GM12878 (cell line): ENCODE measurements at regions not wholly inside any gene's neighbourhood (a gene's known extent, or its start where the extent isn't known, plus 50 kb on each side); places are given as distances from the start of the nearest gene placed in this dataset.

Experiments used
- ATAC-seq: fragments of 200-7000 bp; cut with Tn5 transposase; 3 replicates; pipeline ENCODE4 v1.9.1; 2020; ENCODE audit warnings: mild to moderate bottlenecking, moderate library complexity
- BruUV-seq: library from RNA; stranded (reverse); fragments of 400-500 nt; replicated peaks from 2 replicates; lab custom pipeline; 2021; lab: Mats Ljungman, UMichigan
- CTCF ChIA-PET: fragments of 300-600 bp; sonication (Branson Sonifier 250); formaldehyde crosslinking; extraction: SDS; loops from one replicate; lab custom pipeline; 2021; ENCODE audit warnings: inconsistent platforms; lab: Yijun Ruan, JAX
- POLR2A ChIA-PET: fragments of 350-600 bp; formaldehyde crosslinking; extraction: SDS; loops from one replicate; lab custom pipeline; 2021; ENCODE audit warnings: inconsistent platforms; lab: Charles Lee
- RAD21 ChIA-PET: fragments of 300-600 bp; sonication (Branson Sonifier 250); formaldehyde crosslinking; loops from one replicate; lab custom pipeline; 2023; ENCODE audit warnings: antibody characterized with exemption; ENCODE audit not compliant: unreplicated experiment; lab: Charles Lee
- SMC1A ChIA-PET: fragments of 300-600 bp; sonication (Branson Sonifier 250); formaldehyde crosslinking; loops from one replicate; lab custom pipeline; 2023; ENCODE audit not compliant: unreplicated experiment, uncharacterized antibody; lab: Charles Lee
- DNase-seq: peaks from one replicate; pipeline ENCODE4 v3.0.0-alpha.2; 2011; ENCODE audit warnings: low read depth, low spot score
- FAIRE-seq: peaks from 3 replicates; lab custom pipeline; 2011; peaks lifted over from hg19 to GRCh38; lab: Jason Lieb, UNC
- H2AFZ ChIP-seq: 2 replicates; pipeline ENCODE4 v1.6.0; 2011; ENCODE audit warnings: low read depth, low read length, control low read depth; ENCODE audit not compliant: control insufficient read depth
- H3K27ac ChIP-seq: 2 replicates; pipeline ENCODE4 v1.5.1; 2011; ENCODE audit warnings: control low read depth; ENCODE audit not compliant: control insufficient read depth, insufficient read depth
- H3K27me3 ChIP-seq, 2 experiments: replicated peaks in 1 of 2; 2 replicates each; pipeline versions ENCODE4 v1.6.0 to v1.6.1; 2011; ENCODE audit warnings: low read length in 1 of 2; ENCODE audit not compliant: control insufficient read depth in 2 of 2, insufficient read depth in 2 of 2
- H3K36me3 ChIP-seq, 2 experiments: 2 replicates each; pipeline ENCODE4 v1.5.1; 2011; ENCODE audit warnings: low read length in 1 of 2; ENCODE audit not compliant: control insufficient read depth in 2 of 2, insufficient read depth in 2 of 2
- H3K4me1 ChIP-seq: 2 replicates; pipeline ENCODE4 v1.6.1; 2011; ENCODE audit warnings: mild to moderate bottlenecking, low read length, moderate library complexity, mixed read lengths; ENCODE audit not compliant: control insufficient read depth, insufficient read depth
- H3K4me2 ChIP-seq: 2 replicates; pipeline ENCODE4 v1.6.0; 2011; ENCODE audit warnings: control low read depth; ENCODE audit not compliant: control insufficient read depth, insufficient read depth
- H3K4me3 ChIP-seq: fragments of 200-600 bp; sonication (generic); 2 replicates; pipeline ENCODE4 v1.5.1; 2016
- H3K79me2 ChIP-seq: 2 replicates; pipeline ENCODE4 v1.6.0; 2011; ENCODE audit warnings: low read length; ENCODE audit not compliant: control insufficient read depth, insufficient read depth
- H3K9ac ChIP-seq: 2 replicates; pipeline ENCODE4 v1.8.0; 2011; ENCODE audit warnings: low read length, control low read depth, mixed read lengths; ENCODE audit not compliant: control insufficient read depth, insufficient read depth
- H3K9me3 ChIP-seq: replicated peaks from 3 replicates; pipeline ENCODE4 v1.5.1; 2011; ENCODE audit warnings: mild to moderate bottlenecking, low read length; ENCODE audit not compliant: control insufficient read depth, insufficient read depth
- H4K20me1 ChIP-seq: 2 replicates; pipeline ENCODE4 v1.6.0; 2011; ENCODE audit not compliant: control insufficient read depth, insufficient read depth
- CBX3 ChIP-seq: fragments of 200-600 bp; sonication (generic); IDR thresholded peaks from 2 replicates; pipeline ENCODE4 v1.6.1; 2016; ENCODE audit warnings: low read depth, borderline replicate concordance
- EZH2 ChIP-seq: IDR thresholded peaks from 2 replicates; pipeline ENCODE4 v1.6.1; 2012; ENCODE audit warnings: low read depth, mild to moderate bottlenecking, control low read depth, inconsistent platforms, low read length, borderline replicate concordance; ENCODE audit not compliant: control insufficient read depth
- HDGF ChIP-seq: fragments of 450-650 bp; IDR thresholded peaks from 2 replicates; pipeline ENCODE4 v1.6.1; 2016; ENCODE audit warnings: antibody characterized with exemption
- IRF4 ChIP-seq: IDR thresholded peaks from 2 replicates; pipeline ENCODE4 v1.6.1; 2011; ENCODE audit warnings: low read depth, low read length
- LARP7 ChIP-seq: fragments of 450-650 bp; IDR thresholded peaks from 2 replicates; pipeline ENCODE4 v1.6.1; 2017; ENCODE audit warnings: mild to moderate bottlenecking
- MLLT1 ChIP-seq: fragments of 450-650 bp; IDR thresholded peaks from 2 replicates; pipeline ENCODE4 v1.6.1; 2016; ENCODE audit warnings: mild to moderate bottlenecking
- NR2C2 ChIP-seq: IDR thresholded peaks from 2 replicates; pipeline ENCODE4 v1.6.1; 2011; ENCODE audit warnings: borderline replicate concordance, low read depth; ENCODE audit not compliant: control insufficient read depth, insufficient read length
- PAX8 ChIP-seq: fragments of 450-650 bp; IDR thresholded peaks from 2 replicates; pipeline ENCODE4 v1.6.1; 2017; ENCODE audit warnings: mild to moderate bottlenecking, moderate library complexity
- RCOR1 ChIP-seq: conservative IDR thresholded peaks from 2 replicates; pipeline ENCODE4 v1.6.1; 2012; ENCODE audit warnings: low read depth, low read length, improper control_type of control experiment
- SIX5 ChIP-seq: IDR thresholded peaks from 2 replicates; pipeline ENCODE4 v1.6.1; 2011; ENCODE audit warnings: mild to moderate bottlenecking, low read depth, low read length, moderate library complexity; ENCODE audit not compliant: severe bottlenecking
- TARDBP ChIP-seq: IDR thresholded peaks from 2 replicates; pipeline ENCODE4 v1.6.1; 2016; ENCODE audit warnings: borderline replicate concordance
- ZBED1 ChIP-seq: IDR thresholded peaks from 2 replicates; pipeline ENCODE4 v1.6.1; 2016; ENCODE audit warnings: borderline replicate concordance
- ZBTB40 ChIP-seq: fragments of 450-650 bp; IDR thresholded peaks from 2 replicates; pipeline ENCODE4 v1.6.1; 2016; ENCODE audit warnings: mild to moderate bottlenecking, moderate library complexity, borderline replicate concordance
- WGBS: methylation state at CpG from one replicate; pipeline ENCODE4 v1.1.6; 2016; ENCODE audit warnings: low lambda C conversion rate; ENCODE audit not compliant: insufficient replicate concordance, insufficient coverage; ENCODE audit errors: missing lambda C conversion rate; 5-methylcytosine and 5-hydroxymethylcytosine counted together
- in situ Hi-C: fragments of 300-500 bp; cut with MboI; formaldehyde crosslinking; loops from 9 replicates; pipeline ENCODE4 v1.14.3; 2018; ENCODE audit warnings: mixed read lengths
- intact Hi-C: fragments of 100-400 bp; cut with micrococcal nuclease; formaldehyde crosslinking; loops from one replicate; pipeline ENCODE4 v1.14.2; 2022; ENCODE audit not compliant: unreplicated experiment

GRCh38 chr17:14432079-14432478 is 131.2 kb downstream of the HS3ST3B1 start:
- POLR2A ChIA-PET: no interaction called here
- no peaks in the 10 kb centered on the region for H3K79me2 ChIP-seq
- no peak overlapping the region for H3K4me2 ChIP-seq
- no TSS peak for BruUV-seq
- no peaks in the 10 kb centered on the region for H3K27me3 ChIP-seq
- no peak for ATAC-seq
- in situ Hi-C loops: no loop called here
- no peaks in the 10 kb centered on the region for H4K20me1 ChIP-seq
- H3K27ac ChIP-seq: no peak overlapping the region
- RAD21 ChIA-PET: no interaction called here
- FAIRE-seq: no peak
- no peak overlapping the region for H3K4me3 ChIP-seq
- no peak for DNase-seq
- SMC1A ChIA-PET: interaction anchor here (0.6 kb wide), 1 partner anchor 578 kb away, joined by 3 read pairs; no protein-coding TSS in a partner anchor
- CTCF ChIA-PET: no interaction called here
- no peaks in the 10 kb centered on the region for H3K36me3 ChIP-seq
- H2AFZ ChIP-seq: no peak overlapping the region
- no peaks in the 10 kb centered on the region for H3K9me3 ChIP-seq
- no peaks in the 10 kb centered on the region; the same call in 1 of the 2 replicates for H3K4me1 ChIP-seq
- intact Hi-C loops: no loop called here
- H3K9ac ChIP-seq: no peak overlapping the region
- WGBS: 22% methylated on average over 2 of the region's 2 CpGs
- no peak for TF ChIP-seq HDGF

- Histone ChIP-seq H3K4me1 (no peaks in the 10 kb centered on the region; the same call in 1 of the 2 replicates), H3K4me3 (no peak overlapping the region), H3K4me2 (no peak overlapping the region), H2AFZ (no peak overlapping the region), H3K27me3 (no peaks in the 10 kb centered on the region), H3K9me3 (no peaks in the 10 kb centered on the region; the same call in 2 of the 3 replicates), H3K36me3 (no peaks in the 10 kb centered on the region), H3K27ac (no peak overlapping the region), H4K20me1 (no peaks in the 10 kb centered on the region), H3K79me2 (no peaks in the 10 kb centered on the region), H3K9ac (no peak overlapping the region)
- SMC1A ChIA-PET: no interaction called here
- CTCF ChIA-PET: no interaction called here
- intact Hi-C loops (loop anchor here (10.0 kb wide), 1 partner anchor 714 kb away; no protein-coding TSS in a partner anchor), in situ Hi-C loops (no loop called here)
- POLR2A ChIA-PET: no interaction called here
- no peak for FAIRE-seq
- RAD21 ChIA-PET: no interaction called here
- no TSS peak for BruUV-seq
- 0% methylated on average over 2 of the region's 2 CpGs for WGBS
- no peak for ATAC-seq
- DNase-seq: no peak
- TF ChIP-seq TARDBP: no peak
- no peak for TF ChIP-seq LARP7
- TF ChIP-seq IRF4: no peak
- TF ChIP-seq ZBED1: no peak
- no peak for TF ChIP-seq CBX3
- no peak for TF ChIP-seq SIX5
- TF ChIP-seq PAX8: no peak
- TF ChIP-seq ZBTB40: no peak
- no peak for TF ChIP-seq EZH2
- TF ChIP-seq NR2C2: no peak
- no peak for TF ChIP-seq MLLT1
- TF ChIP-seq RCOR1: no peak
Measured at GRCh38 chr17:14429084-14429483, 128.2 kb downstream of the HS3ST3B1 start.
